ENCODE measurements at regions not wholly inside any gene's neighbourhood (a gene's known extent, or its start where the extent isn't known, plus 50 kb on each side); places are given as distances from the start of the nearest gene placed in this dataset.

DNA sequence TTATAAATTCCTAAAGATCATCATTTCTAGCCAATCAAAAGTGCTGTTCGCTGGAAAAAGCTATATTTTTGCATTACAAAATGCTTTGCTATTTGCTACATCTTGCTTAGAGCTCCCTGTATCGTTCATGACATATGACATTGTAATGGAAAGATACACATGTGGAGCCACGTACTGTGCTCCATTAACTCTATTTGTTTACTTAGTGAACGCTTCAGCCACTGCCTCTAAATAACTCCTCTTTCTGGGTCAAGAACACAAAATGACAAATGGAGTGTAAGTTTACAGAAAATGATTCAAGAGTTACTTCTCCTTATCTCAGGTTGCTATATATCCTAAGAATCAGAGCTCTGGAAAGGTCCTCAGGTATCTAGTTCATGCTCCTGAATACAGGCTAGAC lies 329.1 kb upstream of the SMIM31 start:
- WGBS, 2 donors, result 65 to 77% methylated on average over 4 of the region's 4 CpGs

DNA sequence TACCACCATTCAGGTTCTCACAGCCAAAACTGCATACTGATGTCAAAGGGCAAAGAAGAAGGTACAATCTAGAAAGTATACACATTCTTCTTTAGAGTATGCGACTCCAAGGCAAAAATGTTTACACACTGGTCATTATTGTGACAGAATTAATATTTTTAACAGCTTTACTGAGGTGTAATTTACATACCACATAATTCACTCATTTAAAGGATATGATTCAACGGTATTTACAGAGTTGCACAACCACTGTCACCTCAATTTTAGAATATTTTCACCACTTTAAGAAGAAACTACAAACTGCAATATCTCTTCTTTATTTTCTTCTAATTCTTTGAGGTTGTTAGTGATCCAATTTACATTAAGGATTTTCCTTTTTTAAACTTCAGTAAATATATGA lies 325.4 kb upstream of the SMIM31 start:
- no peaks in the 10 kb centered on the region for H3K9me3 ChIP-seq
- no peak overlapping the region for H3K4me3 ChIP-seq
- no peak overlapping the region for H3K27ac ChIP-seq
- H3K36me3 ChIP-seq (ENCODE audit: low read depth, missing control alignments), result no peaks in the 10 kb centered on the region
- DNase-seq, result no peak
- 81 to 82% methylated on average over 2 of the region's 2 CpGs for WGBS, 2 donors
- intact Hi-C loops (cut with DNase I; ENCODE audit: low total_unique reads), result no loop called here
- no peaks in the 10 kb centered on the region for H3K27me3 ChIP-seq
- H3K4me1 ChIP-seq, result no peaks in the 10 kb centered on the region
- no peak for TF ChIP-seq POLR2A (IDR thresholded peaks at IDR 0.05)
- TF ChIP-seq, protein P1, sequence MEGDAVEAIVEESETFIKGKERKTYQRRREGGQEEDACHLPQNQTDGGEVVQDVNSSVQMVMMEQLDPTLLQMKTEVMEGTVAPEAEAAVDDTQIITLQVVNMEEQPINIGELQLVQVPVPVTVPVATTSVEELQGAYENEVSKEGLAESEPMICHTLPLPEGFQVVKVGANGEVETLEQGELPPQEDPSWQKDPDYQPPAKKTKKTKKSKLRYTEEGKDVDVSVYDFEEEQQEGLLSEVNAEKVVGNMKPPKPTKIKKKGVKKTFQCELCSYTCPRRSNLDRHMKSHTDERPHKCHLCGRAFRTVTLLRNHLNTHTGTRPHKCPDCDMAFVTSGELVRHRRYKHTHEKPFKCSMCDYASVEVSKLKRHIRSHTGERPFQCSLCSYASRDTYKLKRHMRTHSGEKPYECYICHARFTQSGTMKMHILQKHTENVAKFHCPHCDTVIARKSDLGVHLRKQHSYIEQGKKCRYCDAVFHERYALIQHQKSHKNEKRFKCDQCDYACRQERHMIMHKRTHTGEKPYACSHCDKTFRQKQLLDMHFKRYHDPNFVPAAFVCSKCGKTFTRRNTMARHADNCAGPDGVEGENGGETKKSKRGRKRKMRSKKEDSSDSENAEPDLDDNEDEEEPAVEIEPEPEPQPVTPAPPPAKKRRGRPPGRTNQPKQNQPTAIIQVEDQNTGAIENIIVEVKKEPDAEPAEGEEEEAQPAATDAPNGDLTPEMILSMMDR (IDR thresholded peaks at IDR 0.05), result no peak

More for the DNA sequence above, 329.1 kb upstream of the SMIM31 start:
- intact Hi-C loops (cut with DNase I; ENCODE audit: low total_unique reads), result no loop called here
- H3K4me3 ChIP-seq, result no peak overlapping the region
- H3K4me1 ChIP-seq, result no peaks in the 10 kb centered on the region
- no peaks in the 10 kb centered on the region for H3K36me3 ChIP-seq (ENCODE audit: low read depth, missing control alignments)
- H3K9me3 ChIP-seq, result no peaks in the 10 kb centered on the region
- no peaks in the 10 kb centered on the region for H3K27me3 ChIP-seq
- DNase-seq, result no peak
- TF ChIP-seq POLR2A (IDR thresholded peaks at IDR 0.05), result no peak
- H3K27ac ChIP-seq, result no peak overlapping the region

DNA sequence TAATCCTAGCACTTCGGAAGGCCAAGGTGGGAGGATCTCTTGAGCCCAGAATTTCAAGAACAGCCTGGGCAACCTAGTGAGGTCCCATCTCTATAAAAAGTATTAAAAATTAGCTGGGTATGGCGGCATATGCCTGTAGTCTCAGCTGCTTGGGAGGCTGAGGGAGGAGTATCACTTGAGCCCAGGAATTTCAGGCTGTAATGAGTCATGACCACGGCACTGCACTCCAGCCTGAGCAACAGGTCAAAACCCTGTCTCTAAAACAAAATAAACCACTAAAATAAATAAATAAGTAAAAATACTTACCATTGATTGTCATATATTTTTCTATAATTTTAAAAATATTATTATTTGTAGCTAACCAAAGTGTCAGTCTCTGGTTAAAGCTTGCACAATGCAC lies 315.6 kb upstream of the SMIM31 start:
- intact Hi-C loops (cut with DNase I; ENCODE audit: low total_unique reads), result no loop called here
- Histone ChIP-seq H3K4me3 (no peak overlapping the region), H3K36me3 (ENCODE audit: low read depth, missing control alignments) (no peaks in the 10 kb centered on the region), H3K27ac (no peak overlapping the region), H3K27me3 (no peaks in the 10 kb centered on the region), H3K4me1 (no peaks in the 10 kb centered on the region), H3K9me3 (no peaks in the 10 kb centered on the region)
- TF ChIP-seq POLR2A (IDR thresholded peaks at IDR 0.05), result no peak
- TF ChIP-seq, protein P1 (IDR thresholded peaks at IDR 0.05), result no peak
- WGBS, 2 donors, result 72 to 84% methylated on average over 3 of the region's 3 CpGs
- no peak for DNase-seq

DNA sequence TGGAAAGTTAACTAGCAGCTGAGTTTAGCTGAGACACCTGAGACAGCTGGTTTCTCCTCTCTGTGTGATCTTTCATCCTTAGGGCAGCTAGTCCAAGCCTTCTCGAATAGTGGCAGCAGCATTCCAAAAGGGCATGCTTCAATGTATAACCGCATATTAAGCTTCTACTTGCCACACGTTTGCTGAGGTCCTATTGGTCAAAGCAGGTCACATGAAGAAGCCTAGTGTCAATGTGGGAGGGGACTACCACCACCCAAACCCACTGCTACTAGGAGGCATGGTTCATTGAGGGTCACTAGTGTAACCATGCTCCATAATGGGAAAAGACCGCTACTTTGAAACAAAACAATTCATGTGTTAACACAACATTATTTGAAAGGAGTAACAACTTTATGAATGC lies 314.9 kb upstream of the SMIM31 start:
- H3K4me3 ChIP-seq, result no peak overlapping the region
- H3K4me1 ChIP-seq, result no peaks in the 10 kb centered on the region
- TF ChIP-seq, protein P1 (IDR thresholded peaks at IDR 0.05), result no peak
- no peak for TF ChIP-seq POLR2A (IDR thresholded peaks at IDR 0.05)
- no peak for DNase-seq
- H3K9me3 ChIP-seq, result no peaks in the 10 kb centered on the region
- intact Hi-C loops (cut with DNase I; ENCODE audit: low total_unique reads), result no loop called here
- H3K27ac ChIP-seq, result no peak overlapping the region
- no peaks in the 10 kb centered on the region for H3K36me3 ChIP-seq (ENCODE audit: low read depth, missing control alignments)
- 76 to 79% methylated on average over 4 of the region's 4 CpGs for WGBS, 2 donors
- H3K27me3 ChIP-seq, result no peaks in the 10 kb centered on the region

DNA sequence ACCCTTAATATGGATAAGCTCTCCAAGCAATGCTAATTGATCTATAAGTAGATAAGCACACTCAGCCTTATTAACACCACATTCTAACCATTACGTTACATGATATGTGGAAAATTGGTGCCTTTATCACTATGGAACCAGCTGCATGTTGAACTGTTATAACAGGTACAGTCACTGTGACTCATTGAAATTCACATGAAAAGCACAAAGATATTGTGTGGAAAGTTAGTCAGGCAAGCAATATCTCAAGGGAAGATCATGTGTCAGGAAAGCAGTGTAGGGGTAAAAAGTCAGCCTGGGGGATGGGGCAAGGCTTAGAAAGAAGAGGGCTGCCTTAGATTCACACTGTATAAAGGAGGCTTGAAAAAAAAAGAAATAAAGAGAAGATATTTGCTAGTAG lies 313.7 kb upstream of the SMIM31 start:
- H3K9me3 ChIP-seq, result no peaks in the 10 kb centered on the region
- no peaks in the 10 kb centered on the region for H3K4me1 ChIP-seq
- H3K4me3 ChIP-seq, result no peak overlapping the region
- DNase-seq, result no peak
- H3K36me3 ChIP-seq (ENCODE audit: low read depth, missing control alignments), result no peaks in the 10 kb centered on the region
- H3K27ac ChIP-seq, result no peak overlapping the region
- H3K27me3 ChIP-seq, result no peaks in the 10 kb centered on the region
- intact Hi-C loops (cut with DNase I; ENCODE audit: low total_unique reads), result no loop called here
- TF ChIP-seq, protein P1 (IDR thresholded peaks at IDR 0.05), result no peak
- no peak for TF ChIP-seq POLR2A (IDR thresholded peaks at IDR 0.05)
- 74 to 75% methylated on average over 1 of the region's 1 CpG for WGBS, 2 donors
